GM19372 (cell line): ENCODE measurements at regions not wholly inside any gene's neighbourhood (a gene's known extent, or its start where the extent isn't known, plus 50 kb on each side); places are given as distances from the start of the nearest gene placed in this dataset.

ENCODE experiments used
- ATAC-seq: cut with Tn5 transposase; IDR thresholded peaks from one replicate; pipeline ENCODE4 v1.9.1; 2021; ENCODE audit warnings: mild to moderate bottlenecking, low read depth, moderate library complexity; ENCODE audit not compliant: unreplicated experiment

DNA sequence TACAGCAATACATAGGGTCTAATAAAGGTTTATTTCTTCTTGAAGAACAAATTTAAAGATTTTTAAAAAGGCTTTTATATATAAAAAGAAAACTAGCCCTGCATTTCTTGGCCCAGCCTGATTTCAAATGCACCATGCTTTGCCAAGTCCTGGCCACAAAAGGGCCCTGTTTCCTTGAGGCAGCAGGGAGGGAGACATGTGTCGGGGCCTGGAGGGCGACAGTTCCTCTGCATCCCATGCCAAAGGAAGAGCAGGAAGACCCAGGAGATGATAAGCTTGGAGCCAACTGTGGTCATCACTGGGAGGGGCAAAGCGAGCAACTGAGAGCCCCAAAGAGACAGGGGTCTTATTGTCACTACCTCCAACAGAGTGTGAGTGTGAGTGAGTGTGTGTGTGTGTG, 571.5 kb upstream of the PSMD7 start:
- no peak for ATAC-seq

DNA sequence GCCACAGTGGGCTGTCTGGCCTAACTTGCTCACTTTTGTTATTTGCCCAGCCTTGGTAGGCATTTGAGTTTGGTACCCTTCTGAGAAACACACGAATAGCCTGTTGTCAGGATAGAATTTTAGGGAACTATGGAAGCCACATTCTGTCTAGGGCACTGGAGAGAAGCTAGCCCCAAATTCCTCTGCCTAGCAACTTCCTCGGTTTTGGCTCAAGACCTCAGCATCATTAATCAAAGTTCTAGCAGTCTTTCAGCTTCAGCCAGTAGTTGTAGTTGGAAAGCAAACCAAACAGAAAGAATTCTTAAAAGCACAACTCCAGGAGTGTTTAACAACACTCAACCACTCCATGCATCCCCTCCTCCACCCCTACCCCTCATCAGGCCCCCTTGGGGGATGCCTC, 572.1 kb upstream of the PSMD7 start:
- ATAC-seq: no peak

DNA sequence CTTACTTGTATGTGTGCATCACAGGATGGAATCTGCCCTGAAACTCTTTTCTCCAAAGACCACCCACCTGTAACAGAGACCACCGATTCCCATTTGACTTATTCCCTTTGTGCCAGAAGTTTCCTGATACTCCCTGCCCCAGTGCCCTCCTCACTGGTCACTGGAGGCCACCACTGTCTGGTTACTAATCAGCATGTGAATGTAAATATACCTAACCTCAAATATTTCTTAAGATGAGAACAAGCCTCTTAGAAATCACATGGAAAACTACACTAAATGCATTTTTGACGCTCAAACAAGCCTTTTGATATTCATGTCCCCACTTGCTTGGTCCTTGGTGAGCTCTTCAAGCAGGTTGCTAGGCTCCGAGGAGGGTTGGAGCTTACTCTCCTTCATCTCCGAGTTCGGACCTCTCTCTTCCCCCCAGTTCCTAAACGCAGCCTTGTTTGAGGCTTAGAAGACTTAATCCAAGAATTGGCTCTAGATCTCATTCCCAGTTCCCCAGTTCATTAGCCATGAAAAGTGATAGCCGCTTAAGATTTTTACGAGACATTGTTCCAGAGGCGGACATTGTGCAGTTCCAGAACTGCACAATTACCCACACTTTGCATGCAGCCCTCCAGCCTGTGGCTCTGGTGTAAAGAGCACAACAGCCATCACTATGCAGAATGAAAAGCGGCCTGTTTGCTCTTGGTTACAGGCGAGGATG, 579.2 kb upstream of the PSMD7 start:
- ATAC-seq: no peak

DNA sequence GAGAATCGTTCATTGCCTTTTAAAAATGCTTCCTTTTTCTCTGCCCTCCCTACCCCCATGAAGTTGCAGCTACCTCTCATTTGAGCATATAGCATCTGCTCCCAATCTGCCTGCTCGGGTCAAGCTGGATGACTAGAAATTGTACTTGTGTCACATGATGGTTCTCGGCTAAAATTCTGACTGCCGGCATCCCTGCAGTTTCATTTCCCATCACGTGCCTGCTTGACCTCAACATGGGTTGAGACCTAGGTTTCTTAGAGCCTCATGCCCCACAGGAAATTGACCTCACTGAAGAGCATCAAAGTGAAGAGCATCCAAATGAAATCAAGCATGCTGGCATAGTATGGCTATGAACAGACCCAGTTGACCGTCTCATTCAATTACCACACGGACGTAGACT, 581.6 kb upstream of the PSMD7 start:
- ATAC-seq: no peak

DNA sequence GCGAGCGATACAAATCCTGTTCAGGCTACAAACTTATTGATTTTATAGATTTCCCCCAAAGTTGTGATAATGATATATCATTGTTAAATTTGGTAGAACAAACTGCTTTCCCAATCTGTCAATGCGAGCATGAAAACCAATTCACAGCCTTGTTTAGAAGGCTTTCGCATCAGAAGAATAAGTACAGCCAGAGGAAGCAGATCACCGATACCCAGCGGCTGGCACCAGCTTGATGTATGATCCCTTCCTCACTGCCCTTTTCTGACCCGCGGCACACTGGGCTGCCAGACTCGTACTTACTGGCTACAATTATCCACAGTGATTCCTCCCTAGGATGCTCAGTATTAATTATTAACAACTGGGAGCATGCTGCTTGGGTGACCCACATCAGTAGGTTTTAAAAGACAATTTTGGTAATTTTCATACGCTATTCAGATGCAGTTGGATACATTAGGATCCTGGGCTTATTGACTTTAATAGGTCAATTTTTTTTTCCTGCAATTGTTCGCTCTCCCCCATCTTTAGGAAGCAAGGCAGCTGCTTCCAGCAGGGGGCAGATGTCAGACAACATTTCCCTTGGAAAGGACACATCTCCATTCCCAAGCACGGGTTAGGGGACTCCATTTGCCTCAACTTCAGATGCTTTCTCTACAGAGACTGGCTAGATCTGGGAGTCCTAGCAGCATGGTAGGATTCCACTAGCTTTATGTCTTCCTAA, 582.7 kb upstream of the PSMD7 start:
- ATAC-seq: no peak

DNA sequence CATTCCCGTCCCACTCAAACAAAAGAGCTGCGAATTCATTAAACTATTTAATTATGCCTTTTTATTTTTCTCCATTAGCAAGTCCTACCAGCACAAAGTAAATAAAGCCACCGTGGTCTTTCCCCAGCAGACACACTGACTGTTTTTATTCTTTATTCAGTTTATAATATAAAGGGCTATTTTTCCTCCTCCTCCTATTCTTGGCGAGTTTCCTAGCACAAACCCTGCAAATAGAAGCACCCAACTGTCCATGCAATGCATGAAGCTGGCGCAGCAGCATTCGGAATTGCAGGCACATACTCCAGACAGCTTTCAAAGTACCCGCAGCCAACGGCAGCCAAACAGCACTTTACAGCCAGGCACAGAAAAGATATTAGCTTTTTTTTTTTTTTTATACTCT, 583.4 kb upstream of the PSMD7 start:
- no peak for ATAC-seq

DNA sequence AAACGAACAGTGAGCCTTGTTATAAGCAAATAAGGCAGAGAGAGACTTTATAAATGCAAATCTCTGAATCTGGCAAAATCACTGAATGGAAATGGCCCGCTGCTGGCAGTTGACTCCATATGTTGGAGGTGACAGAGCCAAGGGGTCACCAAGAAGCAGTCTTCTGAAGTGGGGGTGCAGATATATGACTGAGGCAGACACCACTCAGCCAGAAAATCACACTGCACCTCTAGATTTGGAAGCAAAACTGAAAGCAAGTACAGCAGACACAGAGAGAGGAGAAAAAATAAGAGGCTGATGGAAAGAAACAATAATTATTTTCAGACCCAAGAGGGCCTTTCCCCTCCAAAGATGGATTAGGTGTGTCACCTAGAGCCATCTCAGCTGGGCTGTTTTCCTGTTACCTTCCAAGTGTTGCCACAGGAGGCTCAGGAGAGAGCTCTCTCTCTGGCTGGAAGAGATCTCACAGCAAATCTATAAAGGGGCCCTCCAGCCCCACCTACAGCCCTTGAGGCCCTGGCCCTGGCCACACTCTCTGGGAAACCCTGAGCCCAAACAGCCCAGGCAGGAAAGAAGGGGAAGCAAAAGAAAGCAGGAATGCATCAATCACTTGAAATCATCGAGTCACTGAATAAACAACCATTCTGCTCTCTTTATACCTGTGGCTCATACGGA, 585.1 kb upstream of the PSMD7 start:
- ATAC-seq: no peak

DNA sequence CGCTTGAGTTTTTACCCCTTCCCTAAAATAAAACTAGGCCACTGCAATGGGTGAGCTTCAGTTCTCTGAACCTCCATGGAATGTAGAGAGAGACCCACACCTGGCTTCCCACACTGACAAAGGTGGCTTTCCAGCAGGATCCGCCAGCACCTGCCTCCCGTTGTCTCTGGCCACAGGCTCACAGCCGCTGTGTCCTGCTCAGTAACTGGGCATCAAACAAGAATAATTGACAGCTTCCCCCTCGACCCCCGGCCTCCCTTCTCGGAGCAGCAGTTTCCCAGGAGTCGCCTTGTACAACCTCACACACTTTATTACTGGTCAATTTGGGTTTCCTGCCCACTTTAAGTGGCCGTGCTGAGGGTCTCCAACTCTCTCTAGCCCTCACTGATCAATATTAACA, 586.1 kb upstream of the PSMD7 start:
- ATAC-seq: no peak

DNA sequence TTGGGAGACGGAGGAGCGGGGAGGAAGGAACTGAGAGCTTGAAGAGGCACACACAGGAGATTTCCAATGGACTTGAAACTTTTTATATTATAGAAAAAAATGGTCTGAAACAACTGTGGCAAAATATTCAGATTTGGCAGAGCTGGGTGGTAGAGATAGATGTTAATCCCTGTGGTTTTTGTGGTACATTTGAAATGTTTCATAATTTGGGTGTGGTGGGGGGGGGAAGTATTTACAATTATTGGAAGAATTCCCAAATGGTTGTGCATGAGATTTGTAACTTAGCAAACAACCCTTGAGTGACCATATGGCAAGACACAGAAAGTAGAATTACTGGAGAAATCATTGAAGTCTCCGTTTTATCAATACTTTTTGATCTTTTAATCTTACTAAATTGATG, 588.8 kb upstream of the PSMD7 start:
- ATAC-seq: no peak

DNA sequence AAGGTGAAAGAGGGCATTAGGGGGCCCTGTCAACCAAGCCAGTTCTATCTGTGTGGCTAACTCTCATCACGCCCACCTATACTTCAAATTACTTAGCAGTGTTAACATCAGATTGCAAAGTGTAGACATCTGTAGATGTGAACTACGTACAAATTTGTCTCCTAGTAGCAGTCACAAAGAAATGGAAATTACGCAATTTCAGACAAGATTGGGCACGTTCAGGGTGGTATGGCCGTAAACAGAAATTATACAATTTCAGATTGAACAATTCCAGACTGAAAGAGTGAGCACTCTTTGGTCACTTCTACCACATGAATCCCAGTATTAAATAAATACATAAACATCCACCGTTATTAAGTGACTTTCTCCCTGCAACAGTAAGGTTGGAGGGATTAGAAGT, 592.7 kb upstream of the PSMD7 start:
- ATAC-seq: no peak

DNA sequence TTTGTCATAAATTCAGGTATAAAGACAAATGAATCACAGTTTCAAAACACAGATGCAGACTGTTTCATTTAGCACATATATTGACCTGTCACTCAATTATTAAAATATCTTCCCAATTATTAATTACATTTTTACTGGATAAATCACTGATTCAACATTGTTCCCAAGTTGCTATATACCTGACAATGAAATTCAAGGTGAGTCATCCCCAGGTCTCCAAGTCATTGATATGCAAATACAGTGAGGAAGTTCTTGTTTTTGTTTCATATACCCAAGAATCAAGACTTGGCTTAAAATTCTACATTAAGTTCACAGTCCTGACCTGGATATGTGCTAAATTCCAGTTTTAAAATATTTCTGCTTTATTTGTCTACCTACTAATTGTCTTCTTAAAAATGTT, 599.3 kb upstream of the PSMD7 start:
- no peak for ATAC-seq

DNA sequence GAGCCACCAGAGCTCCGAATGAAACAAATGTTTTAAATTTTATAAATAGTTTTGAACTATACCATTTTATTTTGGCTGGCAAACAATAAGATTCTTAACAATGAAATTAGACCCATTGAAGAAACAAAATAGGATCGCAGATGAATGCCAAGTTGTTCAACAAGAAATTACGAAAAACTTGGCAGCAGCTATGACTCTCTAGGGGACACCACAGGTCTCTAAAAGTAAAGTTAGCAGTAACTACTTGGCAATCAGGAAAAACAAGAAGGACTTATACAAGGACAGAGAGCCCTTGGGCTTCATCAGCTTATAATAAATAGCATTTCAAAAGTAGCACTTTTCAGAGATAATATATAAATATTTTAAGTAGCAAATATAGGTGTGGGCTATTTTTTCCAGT, 603.8 kb upstream of the PSMD7 start:
- ATAC-seq: no peak

DNA sequence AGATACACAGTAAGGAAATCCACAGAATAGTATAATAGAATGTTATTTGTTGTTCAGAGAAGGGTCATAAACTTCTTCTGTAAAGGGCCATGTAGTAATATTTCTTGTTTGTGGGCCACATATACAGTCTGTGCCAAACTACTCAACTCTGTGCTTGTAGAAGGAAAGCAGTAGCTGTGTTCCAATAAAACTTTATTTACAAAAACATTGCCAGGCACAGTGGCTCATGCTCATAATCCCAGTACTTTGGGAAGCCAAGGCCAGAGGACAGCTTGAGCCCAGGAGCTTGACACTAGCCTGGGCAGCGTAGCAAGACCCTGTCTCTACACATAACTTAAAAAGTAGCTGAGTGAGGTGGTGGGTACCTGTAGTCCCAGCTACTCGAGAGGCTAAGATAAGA, 612.8 kb upstream of the PSMD7 start:
- ATAC-seq: no peak

DNA sequence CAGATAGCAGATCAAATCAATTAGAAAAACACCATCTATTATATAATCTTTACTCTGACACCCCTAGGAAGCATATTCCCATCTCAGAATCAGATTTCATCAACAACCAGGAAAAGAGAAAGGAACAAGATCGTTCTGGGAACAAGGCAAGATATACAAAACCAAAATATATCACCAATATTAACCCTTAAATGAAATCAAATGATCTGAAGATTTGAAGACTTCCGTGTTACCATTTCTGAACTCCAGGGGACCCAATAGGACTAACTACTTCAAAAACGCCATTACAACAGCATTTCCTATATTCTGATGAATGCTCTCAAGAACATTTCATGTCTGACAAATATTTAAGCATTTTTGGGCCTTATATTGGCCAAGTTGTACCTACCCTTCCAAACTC, 624.2 kb upstream of the ZFHX3 start:
- ATAC-seq: no peak

DNA sequence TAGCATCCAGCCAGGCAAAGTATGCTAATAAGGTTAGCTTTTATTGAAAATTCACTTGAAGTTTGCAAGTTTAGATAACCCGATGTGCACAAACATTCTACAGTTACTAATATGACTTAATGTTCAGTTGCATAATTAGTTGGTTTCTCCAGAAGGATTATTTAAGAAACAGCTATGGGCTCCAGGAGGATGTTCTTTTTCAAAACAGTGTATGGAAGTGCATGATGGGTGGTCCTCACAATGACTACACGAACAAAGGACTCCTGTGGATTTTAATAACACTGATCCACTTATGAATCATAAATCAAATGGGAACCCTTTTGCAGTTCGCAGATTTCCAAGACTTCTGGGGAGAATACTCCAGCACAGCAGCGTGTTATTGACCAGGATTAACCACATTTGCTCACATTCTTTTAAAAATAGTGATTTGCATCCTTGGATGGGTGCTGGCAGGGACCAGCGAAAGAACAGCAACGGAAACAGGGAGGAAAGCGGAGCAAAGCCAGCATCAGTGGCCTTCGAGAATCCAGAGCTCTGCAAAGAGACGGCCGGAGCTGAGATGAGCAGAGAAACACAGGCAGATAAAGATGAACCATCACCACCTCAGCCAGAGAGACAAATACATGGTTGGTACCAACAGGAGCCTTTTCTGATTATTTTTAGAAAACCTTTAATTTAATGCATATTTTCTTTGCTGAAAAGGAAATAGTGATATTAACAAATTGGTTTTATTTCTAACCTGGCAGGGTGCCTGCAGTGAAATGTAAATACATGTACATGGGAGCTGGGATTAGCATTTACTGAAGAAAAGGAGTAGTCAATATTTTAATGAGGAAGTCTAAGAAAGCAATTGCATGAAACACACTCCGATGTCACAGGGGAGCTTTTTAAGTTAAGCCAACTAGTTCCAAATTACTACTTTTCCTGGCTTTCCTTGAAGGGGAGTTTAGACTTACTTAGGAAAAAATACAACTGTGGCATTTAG, 623.2 kb upstream of the ZFHX3 start:
- no peak for ATAC-seq

DNA sequence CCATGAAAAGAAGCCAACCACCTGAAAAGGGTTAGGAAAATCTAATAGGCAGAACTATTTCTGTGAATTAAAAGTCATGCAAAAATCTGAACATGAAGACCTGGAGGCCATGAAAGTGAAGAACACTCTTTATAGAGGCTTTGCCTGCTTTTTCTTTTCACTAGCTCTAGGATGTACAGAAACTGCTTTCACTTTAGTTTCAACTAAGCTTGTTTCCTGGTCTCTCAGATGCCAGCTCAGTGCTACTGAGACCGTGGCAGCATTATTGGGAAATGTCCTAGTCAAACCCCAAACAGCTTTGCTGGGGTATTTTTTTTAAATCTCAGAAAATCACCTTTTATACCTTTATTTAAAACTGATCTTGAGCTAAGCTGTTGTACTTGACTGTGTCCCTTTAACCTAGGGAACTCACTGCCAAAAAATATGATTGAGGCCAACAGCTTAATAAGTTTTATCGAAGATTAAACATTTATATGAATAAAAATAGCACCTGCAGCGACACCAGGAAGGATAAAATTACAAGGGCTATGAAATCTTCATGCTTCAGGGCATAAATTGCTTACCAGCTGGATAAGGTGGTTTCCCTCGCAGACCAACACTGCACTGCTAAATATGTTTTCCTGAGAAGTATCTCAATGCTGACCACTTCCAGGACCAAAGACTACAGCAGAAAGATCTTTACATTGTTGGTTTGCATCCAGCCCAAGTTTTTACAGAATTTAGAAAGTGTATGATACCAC, 621.8 kb upstream of the ZFHX3 start:
- ATAC-seq: no peak

DNA sequence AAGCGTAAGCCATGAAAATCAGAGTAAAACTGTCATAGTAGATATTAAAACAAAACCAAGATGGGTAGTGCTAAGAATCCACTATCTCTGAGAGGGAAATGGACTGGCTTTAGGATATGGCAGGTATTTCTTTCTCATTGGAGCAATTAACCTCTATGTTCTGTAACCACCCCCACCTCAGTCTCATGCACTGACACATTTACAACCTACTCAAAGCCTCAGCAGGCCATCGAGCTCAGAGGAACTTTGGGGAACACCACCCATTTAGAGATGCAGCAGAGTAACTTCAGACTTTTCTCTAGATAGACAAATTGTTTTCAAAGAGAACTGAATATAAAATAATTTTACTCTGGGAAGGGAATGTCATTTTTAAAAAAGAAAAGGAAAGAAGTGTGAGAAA, 615.8 kb upstream of the ZFHX3 start:
- no peak for ATAC-seq

DNA sequence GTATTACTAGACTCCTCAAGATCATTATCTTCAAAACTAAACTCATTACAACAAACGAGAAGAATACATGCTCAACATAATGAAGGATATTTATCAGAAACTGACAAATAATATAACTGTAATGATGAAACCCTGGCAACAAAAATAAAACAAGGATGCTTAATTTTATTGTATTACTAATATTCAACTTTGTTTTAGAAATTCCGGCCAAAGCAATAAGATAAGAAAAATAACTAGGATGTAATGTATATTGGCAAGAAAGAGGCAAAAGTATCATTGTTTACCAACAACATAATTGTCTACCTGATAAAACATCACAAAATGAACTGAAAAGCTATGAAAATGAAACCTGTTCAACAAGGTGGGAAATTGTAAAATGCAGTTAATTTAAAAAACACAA, 588.3 kb upstream of the ZFHX3 start:
- no peak for ATAC-seq

DNA sequence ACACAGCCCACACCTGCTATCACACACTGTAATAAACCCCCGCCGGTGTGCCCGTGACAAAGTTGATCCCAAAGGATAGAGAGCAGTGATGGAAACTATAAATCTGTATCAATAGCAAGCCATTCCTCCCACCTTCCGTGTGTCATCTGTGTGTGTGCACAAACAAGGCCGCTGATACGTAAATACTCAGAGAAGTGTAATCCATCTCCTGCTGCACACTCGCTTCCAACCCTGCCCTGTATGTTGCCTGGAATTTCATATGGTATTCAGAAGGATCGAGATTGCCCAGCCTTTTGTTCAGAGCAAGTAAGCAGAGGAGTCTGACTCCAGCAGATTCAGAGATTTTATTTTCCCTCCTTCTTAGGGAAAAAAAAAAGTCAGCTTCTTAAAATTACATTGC, 581.1 kb upstream of the ZFHX3 start:
- ATAC-seq: no peak

DNA sequence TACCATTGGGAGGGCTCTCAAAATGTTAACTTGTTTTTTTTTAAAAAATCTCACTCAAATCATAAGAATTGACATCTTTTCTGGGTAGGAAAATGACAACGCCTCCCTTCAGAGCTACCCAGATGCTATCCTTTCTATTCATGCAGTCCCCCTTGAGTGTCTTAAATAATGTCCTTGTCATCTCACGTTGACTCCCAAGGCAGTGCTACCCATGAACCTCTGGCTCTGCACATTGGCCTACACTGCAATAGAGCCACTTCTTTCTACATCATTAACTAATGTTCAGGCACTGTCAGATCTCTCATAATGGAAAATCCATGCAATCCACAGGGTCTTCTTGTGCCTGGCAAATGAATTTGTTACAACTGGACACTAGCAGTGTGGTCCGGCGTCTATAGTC, 569.8 kb upstream of the ZFHX3 start:
- no peak for ATAC-seq
